ENCODE measurements at regions not wholly inside any gene's neighbourhood (a gene's known extent, or its start where the extent isn't known, plus 50 kb on each side); places are given as distances from the start of the nearest gene placed in this dataset.
"Not testable (repeated sequence)": the region's sequence is repeated elsewhere in the genome, so short reads cannot be mapped to it uniquely, and the experiment has no call there.

DNA sequence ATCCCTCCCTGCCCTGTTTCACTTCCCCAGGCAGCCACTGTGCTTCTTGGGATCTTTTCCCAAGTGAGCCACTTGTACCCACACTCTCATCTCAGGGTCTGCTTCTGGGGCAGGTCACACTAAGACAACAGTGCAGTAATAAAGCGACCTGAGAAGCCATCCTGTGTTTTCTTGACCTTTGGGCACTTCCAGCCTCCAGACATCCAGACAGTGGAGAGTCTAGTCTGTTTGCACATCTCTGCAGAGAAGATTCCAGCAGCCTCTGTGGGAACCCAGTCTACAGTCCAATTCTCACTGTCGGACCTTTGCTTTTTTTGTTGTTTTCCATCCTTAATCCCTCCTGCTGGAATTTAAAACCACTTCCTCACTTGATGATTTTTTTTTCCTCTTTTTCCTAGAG lies 50.3 kb upstream of the ATP6AP2 start:
- no peaks in the 10 kb centered on the region for H3K9me3 ChIP-seq (ENCODE audit: control insufficient read depth, low read length, poor library complexity, severe bottlenecking)
- Mint-ChIP-seq H3K4me3 (no peak overlapping the region), H3K4me1 (no peaks in the 10 kb centered on the region), H3K27me3 (no peaks in the 10 kb centered on the region), H3K27ac (no peak overlapping the region), H3K36me3 (ENCODE audit: low read depth) (peaks cover 3% of the 10 kb centered on the region)
- DNase-seq (no peak), ATAC-seq (no peak)

DNA sequence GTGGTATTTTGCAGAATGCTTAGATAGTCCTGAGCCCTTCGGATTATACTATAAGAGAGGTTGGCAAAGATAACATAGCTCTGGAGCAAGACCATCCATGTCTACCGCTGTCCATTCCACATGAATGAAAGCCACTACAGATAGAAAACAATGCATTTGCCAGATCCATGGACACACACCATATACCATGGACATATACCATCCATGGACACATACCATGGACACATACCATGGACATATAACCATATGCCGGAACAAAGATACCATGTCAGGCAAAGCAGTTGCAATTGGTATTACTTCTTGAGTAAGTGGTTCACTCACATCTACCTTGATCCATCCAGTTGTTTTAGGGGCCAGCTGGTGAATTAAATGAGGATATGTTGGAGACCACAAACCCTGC lies 53.2 kb upstream of the ATP6AP2 start:
- DNase-seq = no peak
- H3K4me1 Mint-ChIP-seq = no peaks in the 10 kb centered on the region

DNA sequence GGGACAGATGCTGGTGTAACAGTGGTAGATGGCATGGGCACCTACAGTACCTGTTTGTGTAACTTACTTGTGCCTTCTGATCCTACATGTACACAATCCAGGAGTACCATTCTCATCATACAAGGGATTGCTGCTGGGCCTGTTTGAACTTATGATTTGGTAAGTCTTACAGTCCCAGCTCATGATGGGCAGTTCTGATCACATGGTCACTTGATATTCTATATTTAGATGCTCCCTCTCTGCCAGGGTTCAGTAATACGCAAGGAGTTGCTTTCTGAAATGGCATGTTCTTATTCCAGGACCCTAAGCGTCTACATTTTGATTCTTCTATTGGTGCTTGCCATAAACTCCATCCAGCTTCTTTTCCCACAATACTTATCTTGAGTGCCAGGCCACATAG lies 54.4 kb upstream of the ATP6AP2 start:
- no peak overlapping the region for H3K4me3 Mint-ChIP-seq
- H3K4me1 Mint-ChIP-seq = no peaks in the 10 kb centered on the region
- DNase-seq = no peak
- H3K36me3 Mint-ChIP-seq (ENCODE audit: low read depth) = peaks cover 3% of the 10 kb centered on the region
- H3K27ac Mint-ChIP-seq = no peak overlapping the region
- no peak for ATAC-seq
- H3K9me3 ChIP-seq (ENCODE audit: control insufficient read depth, low read length, poor library complexity, severe bottlenecking) = no peaks in the 10 kb centered on the region
- H3K27me3 Mint-ChIP-seq = no peaks in the 10 kb centered on the region

More for the DNA sequence above, 53.2 kb upstream of the ATP6AP2 start:
- Mint-ChIP-seq H3K36me3 (ENCODE audit: low read depth) (peaks cover 3% of the 10 kb centered on the region), H3K4me3 (no peak overlapping the region), H3K27ac (no peak overlapping the region), H3K27me3 (no peaks in the 10 kb centered on the region)
- no peaks in the 10 kb centered on the region for H3K9me3 ChIP-seq (ENCODE audit: control insufficient read depth, low read length, poor library complexity, severe bottlenecking)
- ATAC-seq = no peak

DNA sequence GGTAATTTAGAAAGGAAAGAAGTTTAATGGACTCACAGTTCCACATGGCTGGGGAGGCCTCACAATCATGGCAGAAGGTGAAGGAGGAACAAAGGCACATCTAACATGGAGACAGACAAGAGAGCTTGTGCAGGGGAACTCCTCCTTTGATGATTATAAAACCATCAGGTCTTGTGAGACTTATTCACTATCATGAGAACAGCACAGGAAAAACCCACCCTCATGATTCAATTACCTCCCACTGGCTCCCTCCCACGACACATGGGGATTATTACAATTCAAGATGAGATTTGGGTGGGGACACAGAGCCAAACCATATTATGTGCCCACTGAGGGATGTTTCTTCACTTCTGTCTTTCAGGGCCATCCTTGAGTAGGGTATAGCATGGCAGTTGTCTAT lies 54.9 kb upstream of the ATP6AP2 start:
- not testable (repeated sequence) for H3K36me3 Mint-ChIP-seq (ENCODE audit: low read depth); H3K9me3 ChIP-seq (ENCODE audit: control insufficient read depth, low read length, poor library complexity, severe bottlenecking); H3K27me3 Mint-ChIP-seq; H3K4me1 Mint-ChIP-seq; H3K27ac Mint-ChIP-seq; ATAC-seq; H3K4me3 Mint-ChIP-seq; DNase-seq

DNA sequence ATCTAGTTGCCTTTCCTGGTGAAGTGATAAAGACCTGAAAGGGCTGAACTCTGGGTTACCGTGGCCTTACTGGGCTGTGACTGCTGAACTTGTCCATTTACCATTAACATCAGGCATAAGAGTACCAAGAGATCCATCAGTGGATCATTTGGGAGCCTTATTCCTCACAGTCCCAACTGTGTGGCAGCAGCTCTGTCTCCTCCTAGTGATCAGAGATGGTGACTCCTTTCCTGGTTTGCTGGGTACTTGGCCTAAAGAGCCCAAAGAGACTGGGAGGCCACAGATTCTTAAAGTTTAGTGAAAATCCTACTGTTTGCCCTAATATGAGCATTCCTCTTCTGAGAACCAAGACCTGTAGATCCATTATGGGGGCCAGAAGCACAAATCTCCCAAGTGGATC lies 56.3 kb upstream of the ATP6AP2 start:
- no peaks in the 10 kb centered on the region for H3K27me3 Mint-ChIP-seq

DNA sequence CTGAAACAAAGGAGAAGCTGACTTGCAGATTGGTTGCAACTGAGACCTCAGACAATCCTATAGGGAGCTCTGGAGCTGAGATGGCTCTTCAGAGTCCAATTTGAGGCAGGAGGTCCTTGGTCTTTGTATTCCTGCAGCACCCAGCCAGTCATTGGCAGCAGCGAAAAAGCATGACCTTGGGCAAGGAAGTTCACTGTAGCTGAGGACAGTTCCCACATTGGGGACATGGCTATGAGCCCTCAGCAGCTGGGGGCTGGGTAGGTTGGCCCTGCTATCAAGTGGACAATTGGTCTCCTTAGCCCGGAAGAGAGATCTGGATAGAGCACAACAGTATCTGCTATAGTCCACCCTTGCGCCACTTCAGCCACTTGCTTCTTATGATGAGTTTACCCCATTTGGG lies 56.9 kb upstream of the ATP6AP2 start:
- DNase-seq = no peak
- H3K4me1 Mint-ChIP-seq = no peaks in the 10 kb centered on the region
- H3K27ac Mint-ChIP-seq = no peak overlapping the region
- no peaks in the 10 kb centered on the region for H3K9me3 ChIP-seq (ENCODE audit: control insufficient read depth, low read length, poor library complexity, severe bottlenecking)
- H3K36me3 Mint-ChIP-seq (ENCODE audit: low read depth) = peaks cover 3% of the 10 kb centered on the region
- H3K4me3 Mint-ChIP-seq = no peak overlapping the region
- ATAC-seq = no peak
- H3K27me3 Mint-ChIP-seq = no peaks in the 10 kb centered on the region

More for the DNA sequence above, 56.3 kb upstream of the ATP6AP2 start:
- Mint-ChIP-seq H3K4me3 (no peak overlapping the region), H3K36me3 (ENCODE audit: low read depth) (peaks cover 3% of the 10 kb centered on the region), H3K27ac (no peak overlapping the region), H3K4me1 (no peaks in the 10 kb centered on the region)
- ATAC-seq (no peak), DNase-seq (no peak)
- no peaks in the 10 kb centered on the region for H3K9me3 ChIP-seq (ENCODE audit: control insufficient read depth, low read length, poor library complexity, severe bottlenecking)

DNA sequence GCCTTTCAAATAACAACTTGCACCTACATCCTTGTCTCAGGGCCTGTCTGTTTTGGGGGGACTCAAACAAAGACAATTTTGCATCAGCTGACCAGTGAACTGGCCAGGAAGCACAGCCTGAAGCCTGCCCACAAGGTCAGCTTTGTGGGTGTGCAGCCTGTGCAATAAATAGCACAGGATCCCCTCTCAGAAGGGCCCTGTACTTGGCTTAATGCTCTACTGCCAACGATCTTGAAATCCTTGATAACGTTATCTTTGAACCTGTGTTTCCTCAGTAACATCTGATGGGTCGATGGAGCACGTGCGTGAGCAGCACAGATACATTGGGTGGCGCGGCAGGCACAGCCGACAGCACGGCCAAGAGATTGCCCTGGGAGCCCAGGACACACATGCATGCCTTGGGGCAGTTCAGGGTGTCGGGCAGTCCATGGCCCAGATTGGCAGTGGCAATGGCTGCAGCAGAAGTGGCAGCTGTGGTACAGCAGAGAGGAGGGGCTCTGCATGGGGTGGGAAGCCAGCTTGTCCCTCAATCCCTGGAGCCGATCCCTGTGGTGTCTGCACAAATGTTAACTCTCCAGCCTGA lies 58.8 kb upstream of the ATP6AP2 start:
- H3K27ac Mint-ChIP-seq = no peak overlapping the region
- ATAC-seq = no peak
- peaks cover 3% of the 10 kb centered on the region for H3K36me3 Mint-ChIP-seq (ENCODE audit: low read depth)
- no peaks in the 10 kb centered on the region for H3K9me3 ChIP-seq (ENCODE audit: control insufficient read depth, low read length, poor library complexity, severe bottlenecking)
- no peak for DNase-seq
- H3K4me3 Mint-ChIP-seq = no peak overlapping the region
- no peaks in the 10 kb centered on the region for H3K27me3 Mint-ChIP-seq
- no peaks in the 10 kb centered on the region for H3K4me1 Mint-ChIP-seq

DNA sequence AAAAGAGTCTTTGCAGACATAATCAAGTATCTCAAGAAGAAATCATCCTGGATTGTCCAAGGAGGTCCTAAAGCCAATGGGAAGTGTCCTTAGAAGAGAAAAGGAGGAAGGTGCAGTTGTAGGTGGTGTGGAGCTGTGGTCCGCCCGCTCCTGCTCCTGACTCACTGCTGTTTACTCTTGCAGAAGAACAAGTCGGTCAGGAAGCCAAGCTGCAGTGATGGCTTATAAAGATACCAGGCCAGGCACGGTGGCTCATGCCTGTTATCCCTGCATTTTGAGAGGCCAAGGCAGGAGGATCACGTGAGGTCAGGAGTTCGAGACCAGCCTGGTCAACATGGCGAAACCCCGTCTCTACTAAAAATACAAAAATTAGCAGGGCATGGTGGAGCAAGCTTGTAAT lies 66.4 kb upstream of the ATP6AP2 start:
- Mint-ChIP-seq H3K27me3 (no peaks in the 10 kb centered on the region), H3K4me3 (no peak overlapping the region), H3K36me3 (ENCODE audit: low read depth) (peaks cover 3% of the 10 kb centered on the region), H3K4me1 (no peaks in the 10 kb centered on the region), H3K27ac (no peak overlapping the region)
- DNase-seq (no peak), ATAC-seq (no peak)
- no peaks in the 10 kb centered on the region for H3K9me3 ChIP-seq (ENCODE audit: control insufficient read depth, low read length, poor library complexity, severe bottlenecking)

DNA sequence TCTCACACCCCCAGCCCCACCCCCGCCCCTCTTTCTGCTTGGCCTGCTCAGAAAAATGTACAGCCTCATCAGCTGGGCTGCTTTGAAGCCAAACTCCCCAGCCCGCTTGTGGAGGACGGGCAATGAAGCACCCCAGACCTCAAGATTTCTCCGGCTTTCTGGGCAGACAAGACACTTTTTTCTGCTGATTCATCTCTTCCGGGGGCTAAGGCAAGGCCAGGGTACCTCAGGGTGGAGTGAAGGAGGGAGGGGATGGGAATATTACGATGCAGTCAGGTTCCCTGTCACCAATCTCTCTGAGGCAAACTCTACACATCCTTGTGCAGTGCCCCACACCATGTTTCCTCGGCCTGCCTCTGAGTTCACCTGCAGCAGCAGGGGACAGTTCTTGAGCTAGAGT lies 66.9 kb upstream of the ATP6AP2 start:
- no peaks in the 10 kb centered on the region for H3K9me3 ChIP-seq (ENCODE audit: control insufficient read depth, low read length, poor library complexity, severe bottlenecking)
- Mint-ChIP-seq H3K36me3 (ENCODE audit: low read depth) (peaks cover 3% of the 10 kb centered on the region), H3K27me3 (no peaks in the 10 kb centered on the region), H3K27ac (no peak overlapping the region), H3K4me3 (no peak overlapping the region), H3K4me1 (no peaks in the 10 kb centered on the region)
- no peak for ATAC-seq
- DNase-seq = no peak

DNA sequence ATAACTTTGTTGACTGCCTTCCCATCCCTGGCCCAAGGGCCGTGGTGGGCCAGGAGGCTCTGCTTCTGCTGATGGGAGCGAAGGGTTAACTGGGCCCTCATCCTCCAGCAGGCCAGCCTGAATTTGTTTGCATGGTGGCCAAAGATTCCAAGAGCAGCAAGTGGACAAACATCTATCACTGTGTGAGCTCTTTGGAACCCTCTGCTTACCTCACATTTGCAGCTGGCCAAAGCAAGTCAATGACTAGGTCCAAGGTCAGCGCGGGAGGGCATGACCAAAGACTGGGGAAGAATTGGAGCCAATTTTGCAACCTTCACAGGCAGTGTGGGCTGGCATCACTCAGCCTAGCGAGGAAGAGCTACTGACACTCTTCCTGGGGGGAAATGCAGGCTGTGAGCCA lies 67.8 kb upstream of the ATP6AP2 start:
- no peak overlapping the region for H3K4me3 Mint-ChIP-seq
- no peaks in the 10 kb centered on the region for H3K9me3 ChIP-seq (ENCODE audit: control insufficient read depth, low read length, poor library complexity, severe bottlenecking)

DNA sequence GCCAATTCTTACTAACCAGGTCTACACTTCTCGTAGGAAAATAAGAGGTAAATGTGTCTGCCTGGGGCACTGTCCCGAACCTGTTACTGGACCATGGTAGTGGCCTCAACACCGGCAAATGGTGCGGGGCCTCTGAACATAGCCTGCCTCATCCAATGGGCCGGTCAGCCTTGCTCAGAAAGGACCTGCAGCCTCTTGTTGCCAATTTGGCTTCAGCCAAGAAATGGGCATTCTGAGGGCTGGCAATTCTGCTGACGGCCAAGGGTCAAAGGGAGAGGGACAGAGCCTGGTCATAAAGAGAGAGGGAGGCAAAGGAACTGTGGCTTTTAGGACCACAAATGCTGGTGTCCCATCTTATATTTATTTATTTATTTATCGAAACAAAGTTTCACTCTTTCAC lies 69.5 kb upstream of the ATP6AP2 start:
- H3K9me3 ChIP-seq (ENCODE audit: control insufficient read depth, low read length, poor library complexity, severe bottlenecking) = no peaks in the 10 kb centered on the region
- DNase-seq (no peak), ATAC-seq (no peak)
- H3K4me3 Mint-ChIP-seq = no peak overlapping the region
- H3K27me3 Mint-ChIP-seq = no peaks in the 10 kb centered on the region
- H3K4me1 Mint-ChIP-seq = no peaks in the 10 kb centered on the region
- H3K27ac Mint-ChIP-seq = no peak overlapping the region
- peaks cover 3% of the 10 kb centered on the region for H3K36me3 Mint-ChIP-seq (ENCODE audit: low read depth)

More for the DNA sequence above, 67.8 kb upstream of the ATP6AP2 start:
- H3K4me1 Mint-ChIP-seq = no peaks in the 10 kb centered on the region
- no peak for ATAC-seq
- no peak overlapping the region for H3K27ac Mint-ChIP-seq
- H3K27me3 Mint-ChIP-seq = no peaks in the 10 kb centered on the region
- no peak for DNase-seq
- peaks cover 3% of the 10 kb centered on the region for H3K36me3 Mint-ChIP-seq (ENCODE audit: low read depth)

DNA sequence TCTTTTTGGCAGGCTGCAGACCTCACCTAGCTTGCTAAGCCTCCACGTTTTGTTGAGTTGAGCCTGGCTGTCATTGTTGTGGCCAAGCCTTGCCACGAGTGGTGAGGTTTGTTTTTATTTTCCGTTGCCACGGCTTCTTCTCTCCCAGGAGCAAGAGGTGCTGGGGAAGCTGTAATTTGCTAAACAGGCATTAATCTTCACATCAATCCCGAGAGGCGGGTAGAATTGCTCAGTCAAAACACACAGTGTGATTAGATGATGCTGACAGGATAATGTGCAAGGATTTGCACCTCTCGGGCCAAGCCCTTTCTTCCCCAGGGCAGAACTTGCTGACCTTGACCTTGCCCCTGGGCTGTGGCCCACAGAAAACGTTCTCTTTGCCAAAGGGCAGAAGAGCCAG lies 72.2 kb upstream of the ATP6AP2 start:
- Mint-ChIP-seq H3K27me3 (no peaks in the 10 kb centered on the region), H3K27ac (no peak overlapping the region)

DNA sequence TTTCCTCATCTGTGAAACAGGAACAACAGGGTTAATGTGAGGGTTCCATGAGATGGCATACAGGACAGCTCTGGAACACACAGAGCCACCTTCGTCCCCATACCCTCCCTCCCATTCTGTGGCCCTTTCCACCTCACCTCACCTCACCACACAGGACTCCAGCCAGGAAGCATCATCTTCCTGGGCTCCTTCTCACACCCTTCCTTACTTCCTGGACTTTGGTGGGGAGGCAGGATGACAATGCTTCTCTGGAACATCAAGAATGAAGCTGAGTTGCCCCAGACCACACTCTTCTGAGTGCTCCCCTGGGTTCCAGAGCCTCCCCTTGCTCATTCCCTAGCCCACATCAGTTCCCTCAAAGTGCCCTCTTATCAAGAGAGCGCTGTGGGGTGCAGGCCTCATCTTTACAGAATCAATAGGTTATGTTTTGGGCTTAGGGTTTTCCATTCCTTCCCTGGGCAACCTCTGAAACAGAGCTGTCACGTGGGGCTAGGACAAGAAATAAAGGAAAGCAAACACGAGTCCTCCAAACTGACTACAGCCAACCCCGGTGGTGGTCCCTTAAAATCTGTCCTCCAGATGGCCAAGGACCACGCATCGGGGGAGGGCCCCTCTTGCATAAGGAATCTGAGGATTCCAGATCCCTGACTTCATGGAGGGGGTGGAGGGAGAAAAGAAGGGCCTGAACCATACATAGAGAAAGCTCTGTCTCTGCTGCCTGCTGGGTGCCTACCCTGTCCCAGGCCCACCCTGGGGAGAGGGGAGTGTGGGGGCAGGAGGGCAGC lies 74.4 kb upstream of the ATP6AP2 start:
- Mint-ChIP-seq H3K27me3 (no peaks in the 10 kb centered on the region), H3K4me3 (no peak overlapping the region), H3K27ac (no peak overlapping the region), H3K4me1 (no peaks in the 10 kb centered on the region), H3K36me3 (ENCODE audit: low read depth) (peaks cover 3% of the 10 kb centered on the region)
- DNase-seq = no peak
- no peak for ATAC-seq
- H3K9me3 ChIP-seq (ENCODE audit: control insufficient read depth, low read length, poor library complexity, severe bottlenecking) = no peaks in the 10 kb centered on the region

More for the DNA sequence above, 72.2 kb upstream of the ATP6AP2 start:
- DNase-seq (no peak), ATAC-seq (no peak)
- H3K4me3 Mint-ChIP-seq = no peak overlapping the region
- H3K36me3 Mint-ChIP-seq (ENCODE audit: low read depth) = peaks cover 3% of the 10 kb centered on the region
- no peaks in the 10 kb centered on the region for H3K4me1 Mint-ChIP-seq
- H3K9me3 ChIP-seq (ENCODE audit: control insufficient read depth, low read length, poor library complexity, severe bottlenecking) = no peaks in the 10 kb centered on the region
